ENCODE measurements at regions not wholly inside any gene's neighbourhood (a gene's known extent, or its start where the extent isn't known, plus 50 kb on each side); places are given as distances from the start of the nearest gene placed in this dataset.

GRCh38 chr3:161851941-161852566, 355.4 kb downstream of the OTOL1 start:
- ATAC-seq (ENCODE audit: low read depth) = no peak
- Histone ChIP-seq H3K4me3 (ENCODE audit: severe bottlenecking) (no peak overlapping the region), H3K27ac (ENCODE audit: poor library complexity, severe bottlenecking) (no peak overlapping the region), H3K36me3 (ENCODE audit: low read depth) (no peaks in the 10 kb centered on the region), H3K4me1 (ENCODE audit: insufficient read depth, poor library complexity, severe bottlenecking) (peaks cover 9% of the 10 kb centered on the region), H3K9me3 (ENCODE audit: severe bottlenecking) (no peaks in the 10 kb centered on the region), H3K27me3 (ENCODE audit: insufficient read depth, poor library complexity, severe bottlenecking) (no peaks in the 10 kb centered on the region)
- no peak for DNase-seq (ENCODE audit: low spot score)
- peak; percentile 86 for TF ChIP-seq CTCF (IDR thresholded peaks at IDR 0.05; ENCODE audit: poor library complexity, severe bottlenecking)

GRCh38 chr3:161852744-161853143, 356.1 kb downstream of the OTOL1 start:
- no peak for ATAC-seq (ENCODE audit: low read depth)
- no peak overlapping the region for H3K4me3 ChIP-seq (ENCODE audit: severe bottlenecking)
- no peak for TF ChIP-seq CTCF (IDR thresholded peaks at IDR 0.05; ENCODE audit: poor library complexity, severe bottlenecking)

DNA sequence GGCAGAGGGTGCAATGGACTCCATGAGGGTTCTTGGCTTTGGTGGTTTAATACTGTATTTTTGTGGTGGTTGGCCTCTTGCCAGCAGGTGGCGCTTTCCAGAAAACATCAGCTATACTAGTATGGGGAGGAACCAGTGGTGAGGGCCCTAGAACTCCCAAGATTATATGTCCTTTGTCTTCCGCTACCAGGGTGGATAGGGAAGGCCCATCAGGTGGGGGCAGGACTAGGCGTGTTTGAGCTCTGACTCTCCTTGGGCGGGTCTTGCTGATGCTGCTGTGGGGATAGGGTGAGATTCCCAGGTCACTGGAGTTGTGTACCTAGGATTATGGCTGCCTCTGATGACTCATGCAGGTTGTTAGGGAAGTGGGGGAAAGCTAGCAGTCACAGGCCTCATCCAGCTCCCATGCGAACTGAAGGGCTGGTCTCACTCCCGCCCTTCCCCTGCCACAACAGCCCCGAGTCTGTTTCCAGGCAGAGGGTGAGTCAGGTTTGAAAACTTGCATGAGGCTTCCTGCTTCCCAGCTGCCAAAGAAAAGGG, 357.7 kb downstream of the OTOL1 start:
- no peak overlapping the region for H3K4me3 ChIP-seq (ENCODE audit: severe bottlenecking)
- ATAC-seq (ENCODE audit: low read depth) = peak; percentile 95
- H3K4me1 ChIP-seq (ENCODE audit: insufficient read depth, poor library complexity, severe bottlenecking) = peaks cover 9% of the 10 kb centered on the region
- no peaks in the 10 kb centered on the region for H3K9me3 ChIP-seq (ENCODE audit: severe bottlenecking)
- peak overlapping the region; percentile 58 for H3K27ac ChIP-seq (ENCODE audit: poor library complexity, severe bottlenecking)
- peak; percentile 92 for DNase-seq (ENCODE audit: low spot score)
- H3K36me3 ChIP-seq (ENCODE audit: low read depth) = no peaks in the 10 kb centered on the region
- no peaks in the 10 kb centered on the region for H3K27me3 ChIP-seq (ENCODE audit: insufficient read depth, poor library complexity, severe bottlenecking)
- TF ChIP-seq CTCF (IDR thresholded peaks at IDR 0.05; ENCODE audit: poor library complexity, severe bottlenecking) = peak; percentile 57

More at GRCh38 chr3:161852744-161853143, 356.1 kb downstream of the OTOL1 start:
- Histone ChIP-seq H3K4me1 (ENCODE audit: insufficient read depth, poor library complexity, severe bottlenecking) (peaks cover 9% of the 10 kb centered on the region), H3K36me3 (ENCODE audit: low read depth) (no peaks in the 10 kb centered on the region), H3K27ac (ENCODE audit: poor library complexity, severe bottlenecking) (no peak overlapping the region), H3K9me3 (ENCODE audit: severe bottlenecking) (no peaks in the 10 kb centered on the region), H3K27me3 (ENCODE audit: insufficient read depth, poor library complexity, severe bottlenecking) (no peaks in the 10 kb centered on the region)
- DNase-seq (ENCODE audit: low spot score) = no peak

DNA sequence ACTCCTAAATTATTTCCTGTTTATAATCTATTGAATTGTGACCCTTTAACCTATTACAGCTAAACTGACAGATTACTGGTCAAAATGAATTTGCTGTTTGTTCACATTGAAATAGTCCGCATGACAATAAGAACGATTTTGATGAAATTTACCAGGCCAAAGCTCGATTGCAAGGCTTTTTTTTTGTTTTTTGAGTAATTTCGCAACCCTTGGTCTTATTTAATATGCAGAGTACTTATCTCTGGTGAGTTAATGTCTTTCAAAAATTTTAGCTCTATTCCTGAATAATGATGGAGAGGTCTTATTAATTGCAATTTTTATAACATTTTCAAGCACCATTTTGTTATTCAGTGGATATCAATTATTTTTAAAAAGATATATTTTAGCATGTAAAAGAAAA, 362.4 kb downstream of the OTOL1 start:
- no peak overlapping the region for H3K4me3 ChIP-seq (ENCODE audit: severe bottlenecking)
- H3K36me3 ChIP-seq (ENCODE audit: low read depth) = no peaks in the 10 kb centered on the region
- DNase-seq (ENCODE audit: low spot score) (no peak), ATAC-seq (ENCODE audit: low read depth) (no peak)
- no peak overlapping the region for H3K27ac ChIP-seq (ENCODE audit: poor library complexity, severe bottlenecking)
- H3K9me3 ChIP-seq (ENCODE audit: severe bottlenecking) = no peaks in the 10 kb centered on the region
- no peaks in the 10 kb centered on the region for H3K27me3 ChIP-seq (ENCODE audit: insufficient read depth, poor library complexity, severe bottlenecking)
- peaks cover 9% of the 10 kb centered on the region for H3K4me1 ChIP-seq (ENCODE audit: insufficient read depth, poor library complexity, severe bottlenecking)
- no peak for TF ChIP-seq CTCF (IDR thresholded peaks at IDR 0.05; ENCODE audit: poor library complexity, severe bottlenecking)

- no peaks in the 10 kb centered on the region for H3K9me3 ChIP-seq (ENCODE audit: severe bottlenecking)
- ATAC-seq (ENCODE audit: low read depth) = no peak
- no peak overlapping the region for H3K4me3 ChIP-seq (ENCODE audit: severe bottlenecking)
- H3K27ac ChIP-seq (ENCODE audit: poor library complexity, severe bottlenecking) = no peak overlapping the region
- H3K36me3 ChIP-seq (ENCODE audit: low read depth) = no peaks in the 10 kb centered on the region
- DNase-seq (ENCODE audit: low spot score) = no peak
- TF ChIP-seq CTCF (IDR thresholded peaks at IDR 0.05; ENCODE audit: poor library complexity, severe bottlenecking) = no peak
- H3K4me1 ChIP-seq (ENCODE audit: insufficient read depth, poor library complexity, severe bottlenecking) = peaks cover 4% of the 10 kb centered on the region
- no peaks in the 10 kb centered on the region for H3K27me3 ChIP-seq (ENCODE audit: insufficient read depth, poor library complexity, severe bottlenecking)
Observed at GRCh38 chr3:161859865-161860450, 363.4 kb downstream of the OTOL1 start.

Data from RWPE2 (cell line).